Rectal smooth muscle tissue (tissue), 1 donor: ENCODE measurements at regions not wholly inside any gene's neighbourhood (a gene's known extent, or its start where the extent isn't known, plus 50 kb on each side); places are given as distances from the start of the nearest gene placed in this dataset.

ENCODE experiments used
- H3K27ac ChIP-seq: one replicate; pipeline ENCODE4 v1.7.0; 2013; ENCODE audit warnings: low read depth, low read length, inconsistent platforms
- H3K27me3 ChIP-seq: one replicate; pipeline ENCODE4 v1.7.0; 2013; ENCODE audit warnings: low read length; ENCODE audit not compliant: control insufficient read depth, insufficient read depth
- H3K36me3 ChIP-seq: one replicate; pipeline ENCODE4 v1.7.0; 2013; ENCODE audit warnings: low read length; ENCODE audit not compliant: control insufficient read depth, insufficient read depth
- H3K4me1 ChIP-seq: one replicate; pipeline ENCODE4 v1.7.0; 2013; ENCODE audit warnings: low read length; ENCODE audit not compliant: control insufficient read depth, insufficient read depth
- H3K4me3 ChIP-seq: one replicate; pipeline ENCODE4 v1.7.0; 2013; ENCODE audit warnings: low read length
- H3K9ac ChIP-seq: one replicate; pipeline ENCODE4 v1.7.0; 2013; ENCODE audit warnings: low read length

- Histone ChIP-seq H3K27me3 (no peaks in the 10 kb centered on the region), H3K27ac (no peak overlapping the region), H3K9ac (no peak overlapping the region), H3K4me3 (no peak overlapping the region), H3K4me1 (no peaks in the 10 kb centered on the region), H3K36me3 (no peaks in the 10 kb centered on the region)
Observed at GRCh38 chr7:114755856-114756255, 166.0 kb upstream of the MDFIC start.

GRCh38 chr7:114758661-114759227 lies 163.2 kb upstream of the MDFIC start:
- H3K27me3 ChIP-seq, result no peaks in the 10 kb centered on the region
- H3K36me3 ChIP-seq, result no peaks in the 10 kb centered on the region
- no peak overlapping the region for H3K4me3 ChIP-seq
- no peaks in the 10 kb centered on the region for H3K4me1 ChIP-seq
- H3K9ac ChIP-seq, result no peak overlapping the region
- H3K27ac ChIP-seq, result no peak overlapping the region

GRCh38 chr7:114759347-114760062 lies 162.4 kb upstream of the MDFIC start:
- no peak overlapping the region for H3K4me3 ChIP-seq
- H3K4me1 ChIP-seq, result no peaks in the 10 kb centered on the region
- no peak overlapping the region for H3K27ac ChIP-seq
- H3K9ac ChIP-seq, result no peak overlapping the region
- H3K36me3 ChIP-seq, result no peaks in the 10 kb centered on the region
- no peaks in the 10 kb centered on the region for H3K27me3 ChIP-seq

GRCh38 chr7:114760477-114760876 lies 161.4 kb upstream of the MDFIC start:
- Histone ChIP-seq H3K36me3 (no peaks in the 10 kb centered on the region), H3K27ac (no peak overlapping the region), H3K4me1 (no peaks in the 10 kb centered on the region), H3K9ac (no peak overlapping the region), H3K4me3 (no peak overlapping the region), H3K27me3 (no peaks in the 10 kb centered on the region)

GRCh38 chr7:114761973-114762372 lies 159.9 kb upstream of the MDFIC start:
- no peaks in the 10 kb centered on the region for H3K4me1 ChIP-seq
- no peak overlapping the region for H3K27ac ChIP-seq
- H3K27me3 ChIP-seq, result no peaks in the 10 kb centered on the region
- H3K36me3 ChIP-seq, result no peaks in the 10 kb centered on the region
- no peak overlapping the region for H3K4me3 ChIP-seq
- H3K9ac ChIP-seq, result no peak overlapping the region

- no peak overlapping the region for H3K4me3 ChIP-seq
- H3K4me1 ChIP-seq, result no peaks in the 10 kb centered on the region
- no peak overlapping the region for H3K9ac ChIP-seq
- no peak overlapping the region for H3K27ac ChIP-seq
- H3K36me3 ChIP-seq, result no peaks in the 10 kb centered on the region
- no peaks in the 10 kb centered on the region for H3K27me3 ChIP-seq
Observed at GRCh38 chr7:114765331-114766040, 156.4 kb upstream of the MDFIC start.

GRCh38 chr7:114766041-114766356 lies 155.9 kb upstream of the MDFIC start:
- Histone ChIP-seq H3K27me3 (no peaks in the 10 kb centered on the region), H3K4me1 (no peaks in the 10 kb centered on the region), H3K27ac (no peak overlapping the region), H3K9ac (no peak overlapping the region), H3K36me3 (no peaks in the 10 kb centered on the region), H3K4me3 (no peak overlapping the region)

GRCh38 chr7:114777288-114777687 lies 144.6 kb upstream of the MDFIC start:
- Histone ChIP-seq H3K27ac (no peak overlapping the region), H3K4me3 (no peak overlapping the region), H3K27me3 (no peaks in the 10 kb centered on the region), H3K4me1 (no peaks in the 10 kb centered on the region), H3K9ac (no peak overlapping the region), H3K36me3 (no peaks in the 10 kb centered on the region)

- Histone ChIP-seq H3K4me1 (no peaks in the 10 kb centered on the region), H3K27me3 (no peaks in the 10 kb centered on the region), H3K36me3 (no peaks in the 10 kb centered on the region), H3K9ac (no peak overlapping the region), H3K4me3 (no peak overlapping the region), H3K27ac (no peak overlapping the region)
Observed at GRCh38 chr7:114783508-114783907, 138.4 kb upstream of the MDFIC start.

- Histone ChIP-seq H3K27ac (no peak overlapping the region), H3K27me3 (no peaks in the 10 kb centered on the region), H3K9ac (no peak overlapping the region), H3K36me3 (no peaks in the 10 kb centered on the region), H3K4me1 (no peaks in the 10 kb centered on the region), H3K4me3 (no peak overlapping the region)
Observed at GRCh38 chr7:114784177-114784576, 137.7 kb upstream of the MDFIC start.

- Histone ChIP-seq H3K36me3 (no peaks in the 10 kb centered on the region), H3K27me3 (no peaks in the 10 kb centered on the region), H3K27ac (no peak overlapping the region), H3K4me1 (no peaks in the 10 kb centered on the region), H3K9ac (no peak overlapping the region), H3K4me3 (no peak overlapping the region)
Observed at GRCh38 chr7:114784746-114785145, 137.1 kb upstream of the MDFIC start.

- Histone ChIP-seq H3K9ac (no peak overlapping the region), H3K36me3 (no peaks in the 10 kb centered on the region), H3K4me3 (no peak overlapping the region), H3K4me1 (no peaks in the 10 kb centered on the region), H3K27ac (no peak overlapping the region), H3K27me3 (no peaks in the 10 kb centered on the region)
Observed at GRCh38 chr7:114785496-114785895, 136.4 kb upstream of the MDFIC start.

- H3K27me3 ChIP-seq, result no peaks in the 10 kb centered on the region
Observed at GRCh38 chr7:114786455-114786854, 135.4 kb upstream of the MDFIC start.

More at GRCh38 chr7:114786455-114786854, 135.4 kb upstream of the MDFIC start:
- H3K4me1 ChIP-seq, result no peaks in the 10 kb centered on the region
- H3K9ac ChIP-seq, result no peak overlapping the region
- H3K36me3 ChIP-seq, result no peaks in the 10 kb centered on the region
- H3K4me3 ChIP-seq, result no peak overlapping the region
- H3K27ac ChIP-seq, result no peak overlapping the region
